ENCODE measurements at regions not wholly inside any gene's neighbourhood (a gene's known extent, or its start where the extent isn't known, plus 50 kb on each side); places are given as distances from the start of the nearest gene placed in this dataset.

GRCh38 chr3:117411971-117412370, 702.4 kb downstream of the TUSC7 start:
- ChIA-PET POLR2A (no interaction called here), CTCF (interaction anchor here (1.3 to 2.5 kb wide), 2 partner anchors 10 to 12 kb away, joined by 5 to 8 read pairs; no protein-coding TSS in a partner anchor)
- TF ChIP-seq CTCF (IDR thresholded peaks at IDR 0.05; ENCODE audit: control extremely low read depth, extremely low read depth, low read depth, missing control alignments) = no peak
- DNase-seq (ENCODE audit: extremely low spot score) = no peak

GRCh38 chr3:117417411-117417810, 707.8 kb downstream of the TUSC7 start:
- POLR2A ChIA-PET = no interaction called here
- DNase-seq (ENCODE audit: extremely low spot score) = no peak
- no peak for TF ChIP-seq CTCF (IDR thresholded peaks at IDR 0.05; ENCODE audit: control extremely low read depth, extremely low read depth, low read depth, missing control alignments)
- CTCF ChIA-PET = interaction anchor here (1.0 kb wide), 1 partner anchor 9 kb away, joined by 4 read pairs; no protein-coding TSS in a partner anchor

GRCh38 chr3:117427081-117427480, 717.5 kb downstream of the TUSC7 start:
- ChIA-PET POLR2A (no interaction called here), CTCF (interaction anchor here (1.2 to 1.3 kb wide), 3 partner anchors 10 to 28 kb away, joined by 3 read pairs; no protein-coding TSS in a partner anchor)
- no peak for TF ChIP-seq CTCF (IDR thresholded peaks at IDR 0.05; ENCODE audit: control extremely low read depth, extremely low read depth, low read depth, missing control alignments)
- DNase-seq (ENCODE audit: extremely low spot score) = no peak

GRCh38 chr3:117433427-117433826, 723.8 kb downstream of the TUSC7 start:
- ChIA-PET POLR2A (no interaction called here), CTCF (interaction anchor here (1.3 kb wide), 1 partner anchor 10 kb away, joined by 3 read pairs; no protein-coding TSS in a partner anchor)
- no peak for TF ChIP-seq CTCF (IDR thresholded peaks at IDR 0.05; ENCODE audit: control extremely low read depth, extremely low read depth, low read depth, missing control alignments)
- no peak for DNase-seq (ENCODE audit: extremely low spot score)

GRCh38 chr3:117434661-117435412, 725.3 kb downstream of the TUSC7 start:
- ChIA-PET POLR2A (no interaction called here), CTCF (interaction anchor here (1.2 kb wide), 2 partner anchors 13 kb away, joined by 3 read pairs; no protein-coding TSS in a partner anchor)
- DNase-seq (ENCODE audit: extremely low spot score) = no peak
- no peak for TF ChIP-seq CTCF (IDR thresholded peaks at IDR 0.05; ENCODE audit: control extremely low read depth, extremely low read depth, low read depth, missing control alignments)

- ChIA-PET CTCF (interaction anchor here (1.2 kb wide), 2 partner anchors 13 to 14 kb away, joined by 3 read pairs; no protein-coding TSS in a partner anchor), POLR2A (no interaction called here)
- no peak for DNase-seq (ENCODE audit: extremely low spot score)
- no peak for TF ChIP-seq CTCF (IDR thresholded peaks at IDR 0.05; ENCODE audit: control extremely low read depth, extremely low read depth, low read depth, missing control alignments)
These were observed 725.9 kb downstream of the TUSC7 start for GRCh38 chr3:117435506-117435905.
